Stimulated activated CD4-positive, alpha-beta T cell treated with anti-CD3 and anti-CD28 coated beads, Interleukin-4, amount 100 ng/mL, for 48 hours (primary cell): ENCODE measurements at regions not wholly inside any gene's neighbourhood (a gene's known extent, or its start where the extent isn't known, plus 50 kb on each side); places are given as distances from the start of the nearest gene placed in this dataset.

ENCODE experiments used
- DNase-seq, 2 donors: peaks; one replicate each; pipeline ENCODE4 v3.0.0-alpha.2; 2020; ENCODE audit warnings: low read depth in 2 of 2

- DNase-seq, result no peak
Measured at GRCh38 chr4:36013206-36013605, 231.1 kb downstream of the ARAP2 start.
